Keratinocyte (primary cell): ENCODE measurements at regions not wholly inside any gene's neighbourhood (a gene's known extent, or its start where the extent isn't known, plus 50 kb on each side); places are given as distances from the start of the nearest gene placed in this dataset.

ENCODE experiments used
- DNase-seq: peaks from one replicate; pipeline ENCODE4 v3.0.0-alpha.2; 2011; ENCODE audit warnings: low read depth, missing footprints, low spot score
- FAIRE-seq: peaks from 2 replicates; lab custom pipeline; 2011; peaks lifted over from hg19 to GRCh38; lab: Jason Lieb, UNC
- H2AFZ ChIP-seq: 2 replicates; pipeline ENCODE4 v1.6.0; 2012; ENCODE audit warnings: low read length, control low read depth, inconsistent platforms; ENCODE audit not compliant: control insufficient read depth
- H3K27ac ChIP-seq: 2 replicates; pipeline ENCODE4 v1.5.1; 2011; ENCODE audit warnings: low read length; ENCODE audit not compliant: control insufficient read depth, insufficient read depth
- H3K27me3 ChIP-seq: 3 replicates; pipeline ENCODE4 v1.6.0; 2011; ENCODE audit warnings: low read length; ENCODE audit not compliant: control insufficient read depth, insufficient read depth; ENCODE audit errors: extremely low read depth
- H3K36me3 ChIP-seq, 2 experiments: 2 replicates in 1 of 2; 3 replicates in 1 of 2; pipeline ENCODE4 v1.5.1; 2011; ENCODE audit warnings: low read length in 2 of 2, mild to moderate bottlenecking in 1 of 2; ENCODE audit not compliant: control insufficient read depth in 2 of 2, insufficient read depth in 2 of 2; ENCODE audit errors: extremely low read depth in 1 of 2
- H3K4me1 ChIP-seq: 3 replicates; pipeline ENCODE4 v1.5.1; 2011; ENCODE audit warnings: low read length; ENCODE audit not compliant: control insufficient read depth, insufficient read depth; ENCODE audit errors: extremely low read depth
- H3K4me2 ChIP-seq: 3 replicates; pipeline ENCODE4 v1.6.0; 2011; ENCODE audit warnings: low read depth, low read length; ENCODE audit not compliant: control insufficient read depth, insufficient read depth; ENCODE audit errors: extremely low read depth
- H3K4me3 ChIP-seq, 3 experiments: fragments of 200-600 bp in 1 of 3; sonication (generic) in 1 of 3; 2 replicates in 2 of 3; 3 replicates in 1 of 3; pipeline ENCODE4 v1.5.1; 2011 to 2016; ENCODE audit warnings: low read length in 3 of 3, mild to moderate bottlenecking in 3 of 3, control low read depth in 2 of 3, inconsistent platforms in 1 of 3, low read depth in 1 of 3, mixed read lengths in 1 of 3, mixed run types in 1 of 3, moderate library complexity in 1 of 3; ENCODE audit not compliant: control insufficient read depth in 2 of 3, insufficient read depth in 2 of 3; ENCODE audit errors: extremely low read depth in 1 of 3
- H3K79me2 ChIP-seq: 2 replicates; pipeline ENCODE4 v1.6.0; 2012; ENCODE audit warnings: low read length; ENCODE audit not compliant: control insufficient read depth, insufficient read depth
- H3K9ac ChIP-seq: 3 replicates; pipeline ENCODE4 v1.6.0; 2011; ENCODE audit warnings: low read length; ENCODE audit not compliant: control insufficient read depth, insufficient read depth; ENCODE audit errors: extremely low read depth
- H3K9me1 ChIP-seq: 3 replicates; pipeline ENCODE4 v1.6.0; 2011; ENCODE audit warnings: low read length; ENCODE audit not compliant: control insufficient read depth, insufficient read depth; ENCODE audit errors: extremely low read depth
- H3K9me3 ChIP-seq: 2 replicates; pipeline ENCODE4 v1.5.1; 2012; ENCODE audit warnings: low read depth, low read length; ENCODE audit not compliant: control insufficient read depth
- H4K20me1 ChIP-seq: 3 replicates; pipeline ENCODE4 v1.6.0; 2011; ENCODE audit warnings: low read length; ENCODE audit not compliant: control insufficient read depth, insufficient read depth; ENCODE audit errors: extremely low read depth
- EZH2 ChIP-seq: IDR thresholded peaks from one replicate; pipeline ENCODE4 v1.6.1; 2012; ENCODE audit warnings: inconsistent platforms, mild to moderate bottlenecking, low read length, moderate library complexity
- dilution Hi-C: fragments of 300-500 bp; cut with MboI; formaldehyde crosslinking; loops from one replicate; pipeline ENCODE4 v1.7.0; 2020; ENCODE audit warnings: low sequenced_read_pairs; ENCODE audit not compliant: extremely low pct_ligation_motif_present
- TF ChIP-seq, protein P1 (sequence below), 3 experiments: IDR thresholded peaks in 1 of 3; conservative IDR thresholded peaks in 1 of 3; optimal IDR thresholded peaks in 1 of 3; 2 replicates in 2 of 3; 3 replicates in 1 of 3; pipeline versions ENCODE3 to v1.5.1; 2011; ENCODE audit warnings: low read length in 3 of 3, mild to moderate bottlenecking in 3 of 3, moderate library complexity in 2 of 3, control low read depth in 1 of 3, inconsistent platforms in 1 of 3; ENCODE audit not compliant: insufficient read depth in 2 of 3; ENCODE audit errors: extremely low read depth in 1 of 3

DNA sequence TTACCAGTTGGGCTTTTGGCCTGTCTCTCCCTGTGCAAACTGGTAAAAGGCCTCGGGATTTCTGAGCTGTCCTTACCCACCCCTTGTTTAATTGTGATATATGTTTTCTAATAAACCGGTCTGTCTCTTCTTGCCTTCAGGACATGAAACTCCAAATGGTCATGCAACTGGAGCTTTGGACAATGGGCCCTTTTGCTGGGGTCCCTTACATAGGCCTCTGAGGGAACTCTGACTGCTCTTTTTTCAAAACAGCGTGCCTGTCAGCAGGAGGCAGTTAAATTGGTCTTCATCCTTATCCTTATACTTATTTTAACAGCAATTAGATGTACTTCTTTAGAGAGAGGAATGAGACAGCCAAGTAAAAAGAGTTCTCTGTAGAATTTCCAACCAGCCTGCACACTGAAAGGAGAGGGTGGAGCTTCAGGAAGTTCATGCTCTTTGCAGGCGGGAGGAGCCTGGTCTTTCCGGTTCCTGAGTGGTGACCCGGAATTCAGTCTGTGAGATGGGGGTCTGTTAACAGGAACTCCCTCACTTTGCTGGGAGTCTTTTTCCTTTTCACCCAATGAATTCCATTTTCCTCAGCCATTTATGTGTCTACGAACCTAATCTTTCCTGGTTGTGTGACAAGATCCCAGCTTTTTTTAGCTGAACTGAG, 299.6 kb upstream of the GJE1 start:
- H3K9me3 ChIP-seq: no peaks in the 10 kb centered on the region
- H3K36me3 ChIP-seq: no peaks in the 10 kb centered on the region
- H3K4me1 ChIP-seq: no peaks in the 10 kb centered on the region
- no peaks in the 10 kb centered on the region for H3K9me1 ChIP-seq
- FAIRE-seq (no peak), DNase-seq (no peak)
- H3K27me3 ChIP-seq: no peaks in the 10 kb centered on the region
- H4K20me1 ChIP-seq: no peaks in the 10 kb centered on the region
- H3K27ac ChIP-seq: no peak overlapping the region
- H3K79me2 ChIP-seq: no peaks in the 10 kb centered on the region
- TF ChIP-seq EZH2: no peak
- TF ChIP-seq, protein P1, sequence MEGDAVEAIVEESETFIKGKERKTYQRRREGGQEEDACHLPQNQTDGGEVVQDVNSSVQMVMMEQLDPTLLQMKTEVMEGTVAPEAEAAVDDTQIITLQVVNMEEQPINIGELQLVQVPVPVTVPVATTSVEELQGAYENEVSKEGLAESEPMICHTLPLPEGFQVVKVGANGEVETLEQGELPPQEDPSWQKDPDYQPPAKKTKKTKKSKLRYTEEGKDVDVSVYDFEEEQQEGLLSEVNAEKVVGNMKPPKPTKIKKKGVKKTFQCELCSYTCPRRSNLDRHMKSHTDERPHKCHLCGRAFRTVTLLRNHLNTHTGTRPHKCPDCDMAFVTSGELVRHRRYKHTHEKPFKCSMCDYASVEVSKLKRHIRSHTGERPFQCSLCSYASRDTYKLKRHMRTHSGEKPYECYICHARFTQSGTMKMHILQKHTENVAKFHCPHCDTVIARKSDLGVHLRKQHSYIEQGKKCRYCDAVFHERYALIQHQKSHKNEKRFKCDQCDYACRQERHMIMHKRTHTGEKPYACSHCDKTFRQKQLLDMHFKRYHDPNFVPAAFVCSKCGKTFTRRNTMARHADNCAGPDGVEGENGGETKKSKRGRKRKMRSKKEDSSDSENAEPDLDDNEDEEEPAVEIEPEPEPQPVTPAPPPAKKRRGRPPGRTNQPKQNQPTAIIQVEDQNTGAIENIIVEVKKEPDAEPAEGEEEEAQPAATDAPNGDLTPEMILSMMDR (optimal IDR thresholded peaks at IDR 0.05 in 1 of 3, IDR thresholded peaks at IDR 0.05 in 1 of 3, conservative IDR thresholded peaks at IDR 0.05 in 1 of 3; ENCODE audit: extremely low read depth in 1 of 3, insufficient read depth in 2 of 3, low read length in 3 of 3): no peak
- dilution Hi-C loops: no loop called here
- H3K9ac ChIP-seq: no peak overlapping the region
- no peak overlapping the region for H2AFZ ChIP-seq
- no peak overlapping the region for H3K4me2 ChIP-seq
- H3K4me3 ChIP-seq: no peak overlapping the region

DNA sequence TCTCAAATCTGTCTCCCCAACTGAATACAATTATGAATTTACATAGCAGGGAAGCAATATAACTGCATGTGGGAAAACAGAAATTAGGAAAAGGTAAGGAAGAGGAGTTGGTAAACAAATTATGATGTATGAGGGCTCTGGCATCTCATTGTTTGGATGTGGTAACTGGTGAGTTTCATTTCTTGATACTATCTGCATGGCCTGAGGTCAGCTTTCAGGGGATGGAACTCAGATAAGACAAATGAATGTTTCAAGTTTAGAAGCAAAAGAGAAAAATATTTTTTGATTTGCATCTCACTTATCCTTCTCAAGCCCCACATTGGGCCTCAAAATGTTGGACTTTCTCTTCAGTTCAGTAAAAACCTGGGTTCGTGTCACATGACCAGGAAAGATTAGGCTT, 302.2 kb upstream of the GJE1 start:
- Histone ChIP-seq H3K36me3 (no peaks in the 10 kb centered on the region), H4K20me1 (no peaks in the 10 kb centered on the region), H3K27me3 (no peaks in the 10 kb centered on the region), H3K4me3 (no peak overlapping the region), H3K27ac (no peak overlapping the region), H3K4me2 (no peak overlapping the region), H2AFZ (no peak overlapping the region), H3K4me1 (no peaks in the 10 kb centered on the region), H3K9me1 (no peaks in the 10 kb centered on the region), H3K79me2 (no peaks in the 10 kb centered on the region), H3K9me3 (no peaks in the 10 kb centered on the region), H3K9ac (no peak overlapping the region)
- dilution Hi-C loops: no loop called here
- no peak for DNase-seq
- FAIRE-seq: no peak
- TF ChIP-seq, protein P1 (optimal IDR thresholded peaks at IDR 0.05 in 1 of 3, IDR thresholded peaks at IDR 0.05 in 1 of 3, conservative IDR thresholded peaks at IDR 0.05 in 1 of 3; ENCODE audit: extremely low read depth in 1 of 3, insufficient read depth in 2 of 3, low read length in 3 of 3): no peak
- no peak for TF ChIP-seq EZH2
